GM10266 (cell line): ENCODE measurements at regions not wholly inside any gene's neighbourhood (a gene's known extent, or its start where the extent isn't known, plus 50 kb on each side); places are given as distances from the start of the nearest gene placed in this dataset.

Source experiments
- DNase-seq: peaks from one replicate; pipeline ENCODE4 v3.0.0; 2012; ENCODE audit errors: extremely low spot score
- CTCF ChIP-seq: IDR thresholded peaks from 2 replicates; pipeline ENCODE4 v1.5.1; 2012; ENCODE audit warnings: mild to moderate bottlenecking, low read depth; ENCODE audit not compliant: control insufficient read depth, insufficient read depth; ENCODE audit errors: missing control alignments

GRCh38 chr2:67642046-67642382 lies 244.9 kb downstream of the ETAA1 start:
- no peak for DNase-seq
- no peak for TF ChIP-seq CTCF

- TF ChIP-seq CTCF, result no peak
- no peak for DNase-seq
Observed at GRCh38 chr2:67642961-67643360, 245.8 kb downstream of the ETAA1 start.

GRCh38 chr2:67645280-67646138 lies 248.4 kb downstream of the ETAA1 start:
- TF ChIP-seq CTCF, result no peak
- no peak for DNase-seq

GRCh38 chr2:67646714-67647333 lies 249.7 kb downstream of the ETAA1 start:
- TF ChIP-seq CTCF, result no peak
- no peak for DNase-seq

GRCh38 chr2:67649331-67650261 lies 252.5 kb downstream of the ETAA1 start:
- no peak for DNase-seq

More at GRCh38 chr2:67649331-67650261, 252.5 kb downstream of the ETAA1 start:
- no peak for TF ChIP-seq CTCF
